ENCODE measurements at regions not wholly inside any gene's neighbourhood (a gene's known extent, or its start where the extent isn't known, plus 50 kb on each side); places are given as distances from the start of the nearest gene placed in this dataset.

GRCh38 chr10:62633976-62634375, 170.5 kb upstream of the ADO start:
- no peak for DNase-seq

- no peak for DNase-seq
Observed at GRCh38 chr10:62634576-62634975, 169.9 kb upstream of the ADO start.

GRCh38 chr10:62635127-62635526, 169.4 kb upstream of the ADO start:
- DNase-seq = no peak

GRCh38 chr10:62636825-62637248, 167.7 kb upstream of the ADO start:
- DNase-seq = no peak

- peak; percentile 84 for DNase-seq
Observed at GRCh38 chr10:62637249-62638061, 167.1 kb upstream of the ADO start.

- no peak for DNase-seq
Observed at GRCh38 chr10:62638062-62638477, 166.4 kb upstream of the ADO start.

GRCh38 chr10:62639144-62639543, 165.4 kb upstream of the ADO start:
- DNase-seq = peak; percentile 41

- peak; percentile 30 for DNase-seq
Observed at GRCh38 chr10:62640411-62640810, 164.1 kb upstream of the ADO start.

GRCh38 chr10:62643606-62644587, 160.6 kb upstream of the ADO start:
- DNase-seq = no peak

GRCh38 chr10:62647375-62648092, 157.0 kb upstream of the ADO start:
- DNase-seq = no peak

- no peak for DNase-seq
Observed at GRCh38 chr10:62648921-62649320, 155.6 kb upstream of the ADO start.

- no peak for DNase-seq
Observed at GRCh38 chr10:62650411-62650810, 154.1 kb upstream of the ADO start.

- DNase-seq = no peak
Observed at GRCh38 chr10:62651341-62651740, 153.2 kb upstream of the ADO start.

- no peak for DNase-seq
Observed at GRCh38 chr10:62652114-62652513, 152.4 kb upstream of the ADO start.

- no peak for DNase-seq
Observed at GRCh38 chr10:62652564-62652963, 152.0 kb upstream of the ADO start.

GRCh38 chr10:62653254-62653653, 151.3 kb upstream of the ADO start:
- no peak for DNase-seq

- no peak for DNase-seq
Observed at GRCh38 chr10:62654966-62655336, 149.6 kb upstream of the ADO start.

- DNase-seq = no peak
Observed at GRCh38 chr10:62655337-62655994, 149.1 kb upstream of the ADO start.

GRCh38 chr10:62657244-62657835, 147.2 kb upstream of the ADO start:
- DNase-seq = no peak

GRCh38 chr10:62658516-62658915, 146.0 kb upstream of the ADO start:
- DNase-seq = no peak

GRCh38 chr10:62661143-62661542, 143.4 kb upstream of the ADO start:
- DNase-seq = no peak

GRCh38 chr10:62662486-62662885, 142.0 kb upstream of the ADO start:
- DNase-seq = no peak

Data from activated CD8-positive, alpha-beta memory T cell treated with anti-CD3 and anti-CD28 coated beads for 24 hours (primary cell).